HCT116 (cell line): ENCODE measurements at regions not wholly inside any gene's neighbourhood (a gene's known extent, or its start where the extent isn't known, plus 50 kb on each side); places are given as distances from the start of the nearest gene placed in this dataset.

Experiments
- EZH2 ChIP-seq: fragments of 200-600 bp; sonication (generic); IDR thresholded peaks from 2 replicates; pipeline ENCODE4 v1.6.1; 2017; ENCODE audit warnings: antibody characterized with exemption, mixed run types
- POLR2A ChIP-seq: IDR thresholded peaks from 2 replicates; pipeline ENCODE4 v1.7.0; 2011; ENCODE audit warnings: borderline replicate concordance; ENCODE audit not compliant: insufficient read depth, insufficient read length; ENCODE audit errors: extremely low read depth
- POLR2AphosphoS5 ChIP-seq: IDR thresholded peaks from 2 replicates; pipeline ENCODE4 v1.6.1; 2011; ENCODE audit warnings: mild to moderate bottlenecking, low read depth, low read length, moderate library complexity
- RAD21 ChIP-seq: IDR thresholded peaks from 2 replicates; pipeline ENCODE4 v1.6.1; 2012; ENCODE audit warnings: low read depth, mild to moderate bottlenecking
- SRF ChIP-seq: IDR thresholded peaks from 2 replicates; pipeline ENCODE4 v1.6.1; 2012; ENCODE audit warnings: low read depth
- YY1 ChIP-seq: IDR thresholded peaks from 2 replicates; pipeline ENCODE4 v1.6.1; 2011; ENCODE audit warnings: low read length, low read depth, moderate library complexity, mild to moderate bottlenecking; ENCODE audit not compliant: insufficient replicate concordance; ENCODE audit errors: extremely low read depth
- TF ChIP-seq, protein P1 (sequence below), 3 experiments: fragments of 200-600 bp in 1 of 3; sonication (generic) in 1 of 3; IDR thresholded peaks in 2 of 3; conservative IDR thresholded peaks in 1 of 3; 2 replicates each; pipeline ENCODE4 v1.5.1; 2012 to 2017; ENCODE audit warnings: low read depth in 2 of 3, low read length in 2 of 3, antibody characterized with exemption in 1 of 3, borderline replicate concordance in 1 of 3, control low read depth in 1 of 3, mild to moderate bottlenecking in 1 of 3, mixed read lengths in 1 of 3, mixed run types in 1 of 3, moderate library complexity in 1 of 3; ENCODE audit not compliant: insufficient read depth in 1 of 3

DNA sequence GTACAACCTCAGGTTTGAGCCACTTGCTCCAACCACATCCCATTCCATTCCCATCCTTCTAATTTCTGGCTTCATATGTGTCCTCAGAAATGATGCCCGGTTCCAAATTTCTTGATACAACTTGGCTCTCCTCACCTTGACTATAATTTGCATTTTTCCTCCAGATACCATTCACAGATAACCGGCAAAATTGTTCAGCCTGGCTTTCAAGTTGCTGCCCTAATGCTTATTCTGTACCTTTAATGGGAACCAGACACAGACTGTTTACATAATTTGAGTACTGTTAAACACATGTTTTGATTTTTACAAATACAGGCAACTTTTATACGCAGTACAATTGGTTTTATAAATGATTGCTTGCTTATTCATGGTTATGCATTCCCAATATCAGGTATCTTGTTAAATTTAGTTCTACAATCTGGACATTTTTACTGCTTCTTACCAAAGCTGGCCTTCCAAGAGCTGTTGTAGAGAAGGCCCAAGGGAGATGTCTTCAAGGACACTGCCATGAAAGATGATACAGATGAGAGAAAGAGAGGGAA lies 649.5 kb upstream of the CAMK1G start:
- TF ChIP-seq, protein P1, sequence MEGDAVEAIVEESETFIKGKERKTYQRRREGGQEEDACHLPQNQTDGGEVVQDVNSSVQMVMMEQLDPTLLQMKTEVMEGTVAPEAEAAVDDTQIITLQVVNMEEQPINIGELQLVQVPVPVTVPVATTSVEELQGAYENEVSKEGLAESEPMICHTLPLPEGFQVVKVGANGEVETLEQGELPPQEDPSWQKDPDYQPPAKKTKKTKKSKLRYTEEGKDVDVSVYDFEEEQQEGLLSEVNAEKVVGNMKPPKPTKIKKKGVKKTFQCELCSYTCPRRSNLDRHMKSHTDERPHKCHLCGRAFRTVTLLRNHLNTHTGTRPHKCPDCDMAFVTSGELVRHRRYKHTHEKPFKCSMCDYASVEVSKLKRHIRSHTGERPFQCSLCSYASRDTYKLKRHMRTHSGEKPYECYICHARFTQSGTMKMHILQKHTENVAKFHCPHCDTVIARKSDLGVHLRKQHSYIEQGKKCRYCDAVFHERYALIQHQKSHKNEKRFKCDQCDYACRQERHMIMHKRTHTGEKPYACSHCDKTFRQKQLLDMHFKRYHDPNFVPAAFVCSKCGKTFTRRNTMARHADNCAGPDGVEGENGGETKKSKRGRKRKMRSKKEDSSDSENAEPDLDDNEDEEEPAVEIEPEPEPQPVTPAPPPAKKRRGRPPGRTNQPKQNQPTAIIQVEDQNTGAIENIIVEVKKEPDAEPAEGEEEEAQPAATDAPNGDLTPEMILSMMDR (IDR thresholded peaks at IDR 0.05 in 2 of 3, conservative IDR thresholded peaks at IDR 0.05 in 1 of 3; ENCODE audit: borderline replicate concordance in 1 of 3, insufficient read depth in 1 of 3, low read depth in 2 of 3, low read length in 2 of 3), result no peak
- TF ChIP-seq EZH2 (no peak), RAD21 (no peak), POLR2A (no peak), YY1 (no peak), POLR2AphosphoS5 (no peak), SRF (no peak)
